GM23338 (cell line): ENCODE measurements at regions not wholly inside any gene's neighbourhood (a gene's known extent, or its start where the extent isn't known, plus 50 kb on each side); places are given as distances from the start of the nearest gene placed in this dataset.

ENCODE experiments used
- ATAC-seq: fragments of 200-7000 bp; cut with Tn5 transposase; 3 replicates; pipeline ENCODE4 v1.9.1; 2020
- DNase-seq: peaks from one replicate; pipeline ENCODE4 v3.0.0-alpha.2; 2015; ENCODE audit warnings: low spot score
- H2AFZ ChIP-seq: fragments of 200-600 bp; sonication (generic); 2 replicates; pipeline ENCODE4 v1.8.0; 2016; ENCODE audit warnings: antibody characterized with exemption, mild to moderate bottlenecking, moderate library complexity
- H3F3A ChIP-seq: fragments of 200-600 bp; sonication (generic); replicated peaks from 2 replicates; pipeline ENCODE4 v1.8.0; 2017; ENCODE audit warnings: antibody characterized with exemption, mixed run types, low read depth
- H3K27ac ChIP-seq: fragments of 200-600 bp; sonication (generic); 2 replicates; pipeline ENCODE4 v1.6.1; 2016; ENCODE audit warnings: low read depth
- H3K27me3 ChIP-seq: fragments of 200-600 bp; sonication (generic); 2 replicates; pipeline ENCODE4 v1.8.0; 2016; ENCODE audit warnings: mild to moderate bottlenecking, mixed run types, moderate library complexity; ENCODE audit not compliant: insufficient read depth
- H3K36me3 ChIP-seq: fragments of 200-600 bp; sonication (generic); 2 replicates; pipeline ENCODE4 v1.8.0; 2016; ENCODE audit warnings: mild to moderate bottlenecking; ENCODE audit not compliant: insufficient read depth
- H3K4me1 ChIP-seq: fragments of 200-600 bp; sonication (generic); 2 replicates; pipeline ENCODE4 v1.8.0; 2016; ENCODE audit warnings: mild to moderate bottlenecking, moderate library complexity; ENCODE audit not compliant: insufficient read depth
- H3K4me2 ChIP-seq: fragments of 200-600 bp; sonication (generic); 2 replicates; pipeline ENCODE4 v1.7.1; 2017; ENCODE audit warnings: mixed run types
- H3K4me3 ChIP-seq: fragments of 200-600 bp; sonication (generic); 2 replicates; pipeline ENCODE4 v1.6.1; 2016; ENCODE audit warnings: mixed run types
- H3K79me2 ChIP-seq: fragments of 200-600 bp; sonication (generic); replicated peaks from 2 replicates; pipeline ENCODE4 v1.8.0; 2017; ENCODE audit warnings: mild to moderate bottlenecking; ENCODE audit not compliant: insufficient read depth
- H3K9me2 ChIP-seq: fragments of 200-600 bp; sonication (generic); 2 replicates; pipeline ENCODE4 v1.8.0; 2017; ENCODE audit not compliant: insufficient read depth
- H4K20me1 ChIP-seq: fragments of 200-600 bp; sonication (generic); replicated peaks from 2 replicates; pipeline ENCODE4 v1.8.0; 2017; ENCODE audit warnings: mild to moderate bottlenecking; ENCODE audit not compliant: insufficient read depth
- H3K27ac Mint-ChIP-seq: 2 replicates; pipeline ENCODE4 v1.8.0; 2020; ENCODE audit warnings: inconsistent platforms, mild to moderate bottlenecking, moderate library complexity, mixed read lengths
- H3K27me3 Mint-ChIP-seq: 3 replicates; pipeline ENCODE4 v1.8.0; 2022; ENCODE audit warnings: low read depth, mild to moderate bottlenecking, moderate library complexity, mixed read lengths, inconsistent platforms; ENCODE audit not compliant: insufficient read depth, poor library complexity
- H3K36me3 Mint-ChIP-seq: 3 replicates; pipeline ENCODE4 v1.8.0; 2021; ENCODE audit warnings: low read depth, mild to moderate bottlenecking, inconsistent platforms, moderate library complexity, mixed read lengths
- H3K4me1 Mint-ChIP-seq: 3 replicates; pipeline ENCODE4 v1.8.0; 2020; ENCODE audit warnings: mild to moderate bottlenecking, inconsistent platforms, mixed read lengths
- H3K4me3 Mint-ChIP-seq: 3 replicates; pipeline ENCODE4 v1.8.0; 2021; ENCODE audit warnings: moderate library complexity, mild to moderate bottlenecking, inconsistent platforms, mixed read lengths
- H3K9me3 Mint-ChIP-seq: 3 replicates; pipeline ENCODE4 v1.8.0; 2020; ENCODE audit warnings: moderate library complexity, mild to moderate bottlenecking, inconsistent platforms, mixed read lengths
- CREB1 ChIP-seq: fragments of 250-450 bp; sonication (Bioruptor Pico); IDR thresholded peaks from 2 replicates; pipeline ENCODE4 v1.5.0; 2020; ENCODE audit warnings: low read depth, mild to moderate bottlenecking, moderate library complexity
- EZH2 ChIP-seq: fragments of 200-600 bp; sonication (generic); IDR thresholded peaks from one replicate; pipeline ENCODE4 v1.8.0; 2017; ENCODE audit warnings: antibody characterized with exemption, mild to moderate bottlenecking, low read depth; ENCODE audit not compliant: unreplicated experiment
- JUNB ChIP-seq: IDR thresholded peaks from one replicate; pipeline ENCODE4 v1.6.1; 2016; ENCODE audit warnings: antibody characterized with exemption; ENCODE audit not compliant: unreplicated experiment
- ZNF331 ChIP-seq: fragments of 250-450 bp; sonication (Bioruptor Pico); IDR thresholded peaks from 2 replicates; pipeline ENCODE4 v1.5.0; 2020; ENCODE audit warnings: low read depth, mild to moderate bottlenecking, moderate library complexity
- TF ChIP-seq, protein P1 (sequence below): fragments of 250-450 bp; sonication (Bioruptor Pico); IDR thresholded peaks from 2 replicates; pipeline ENCODE4 v1.5.0; 2020; ENCODE audit warnings: mild to moderate bottlenecking, moderate library complexity

DNA sequence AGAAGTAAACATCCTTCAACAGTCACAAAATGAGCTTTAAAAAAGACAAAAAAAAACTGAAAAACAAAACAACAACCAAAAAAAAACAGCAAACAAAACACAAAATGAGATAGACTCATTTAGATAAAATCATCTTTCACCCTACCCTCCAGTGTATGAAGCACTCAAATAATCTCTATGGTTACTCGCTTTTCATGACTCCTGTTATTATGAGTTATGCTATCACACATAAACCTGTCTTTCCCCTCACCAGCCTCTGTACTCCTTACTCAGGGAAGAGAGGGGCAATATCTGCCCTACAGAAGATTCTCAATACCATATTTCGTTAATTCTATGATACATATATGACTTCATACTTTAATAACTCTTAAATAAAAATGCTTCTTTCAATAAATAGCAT is 158.2 kb downstream of the TPBG start:
- Histone ChIP-seq H3K36me3 (no peaks in the 10 kb centered on the region), H3K4me3 (no peak overlapping the region), H3F3A (no peaks in the 10 kb centered on the region), H3K4me2 (no peak overlapping the region), H3K4me1 (no peaks in the 10 kb centered on the region), H3K27me3 (no peaks in the 10 kb centered on the region), H2AFZ (no peak overlapping the region), H3K79me2 (no peaks in the 10 kb centered on the region), H4K20me1 (no peaks in the 10 kb centered on the region), H3K27ac (no peak overlapping the region), H3K9me2 (no peaks in the 10 kb centered on the region)
- H3K4me1 Mint-ChIP-seq, result no peaks in the 10 kb centered on the region; the same call in 2 of the 3 replicates
- ATAC-seq (no peak), DNase-seq (no peak)
- H3K4me3 Mint-ChIP-seq, result no peak overlapping the region
- peaks cover 4% of the 10 kb centered on the region; the same call in 1 of the 3 replicates for H3K36me3 Mint-ChIP-seq
- TF ChIP-seq, protein P1, sequence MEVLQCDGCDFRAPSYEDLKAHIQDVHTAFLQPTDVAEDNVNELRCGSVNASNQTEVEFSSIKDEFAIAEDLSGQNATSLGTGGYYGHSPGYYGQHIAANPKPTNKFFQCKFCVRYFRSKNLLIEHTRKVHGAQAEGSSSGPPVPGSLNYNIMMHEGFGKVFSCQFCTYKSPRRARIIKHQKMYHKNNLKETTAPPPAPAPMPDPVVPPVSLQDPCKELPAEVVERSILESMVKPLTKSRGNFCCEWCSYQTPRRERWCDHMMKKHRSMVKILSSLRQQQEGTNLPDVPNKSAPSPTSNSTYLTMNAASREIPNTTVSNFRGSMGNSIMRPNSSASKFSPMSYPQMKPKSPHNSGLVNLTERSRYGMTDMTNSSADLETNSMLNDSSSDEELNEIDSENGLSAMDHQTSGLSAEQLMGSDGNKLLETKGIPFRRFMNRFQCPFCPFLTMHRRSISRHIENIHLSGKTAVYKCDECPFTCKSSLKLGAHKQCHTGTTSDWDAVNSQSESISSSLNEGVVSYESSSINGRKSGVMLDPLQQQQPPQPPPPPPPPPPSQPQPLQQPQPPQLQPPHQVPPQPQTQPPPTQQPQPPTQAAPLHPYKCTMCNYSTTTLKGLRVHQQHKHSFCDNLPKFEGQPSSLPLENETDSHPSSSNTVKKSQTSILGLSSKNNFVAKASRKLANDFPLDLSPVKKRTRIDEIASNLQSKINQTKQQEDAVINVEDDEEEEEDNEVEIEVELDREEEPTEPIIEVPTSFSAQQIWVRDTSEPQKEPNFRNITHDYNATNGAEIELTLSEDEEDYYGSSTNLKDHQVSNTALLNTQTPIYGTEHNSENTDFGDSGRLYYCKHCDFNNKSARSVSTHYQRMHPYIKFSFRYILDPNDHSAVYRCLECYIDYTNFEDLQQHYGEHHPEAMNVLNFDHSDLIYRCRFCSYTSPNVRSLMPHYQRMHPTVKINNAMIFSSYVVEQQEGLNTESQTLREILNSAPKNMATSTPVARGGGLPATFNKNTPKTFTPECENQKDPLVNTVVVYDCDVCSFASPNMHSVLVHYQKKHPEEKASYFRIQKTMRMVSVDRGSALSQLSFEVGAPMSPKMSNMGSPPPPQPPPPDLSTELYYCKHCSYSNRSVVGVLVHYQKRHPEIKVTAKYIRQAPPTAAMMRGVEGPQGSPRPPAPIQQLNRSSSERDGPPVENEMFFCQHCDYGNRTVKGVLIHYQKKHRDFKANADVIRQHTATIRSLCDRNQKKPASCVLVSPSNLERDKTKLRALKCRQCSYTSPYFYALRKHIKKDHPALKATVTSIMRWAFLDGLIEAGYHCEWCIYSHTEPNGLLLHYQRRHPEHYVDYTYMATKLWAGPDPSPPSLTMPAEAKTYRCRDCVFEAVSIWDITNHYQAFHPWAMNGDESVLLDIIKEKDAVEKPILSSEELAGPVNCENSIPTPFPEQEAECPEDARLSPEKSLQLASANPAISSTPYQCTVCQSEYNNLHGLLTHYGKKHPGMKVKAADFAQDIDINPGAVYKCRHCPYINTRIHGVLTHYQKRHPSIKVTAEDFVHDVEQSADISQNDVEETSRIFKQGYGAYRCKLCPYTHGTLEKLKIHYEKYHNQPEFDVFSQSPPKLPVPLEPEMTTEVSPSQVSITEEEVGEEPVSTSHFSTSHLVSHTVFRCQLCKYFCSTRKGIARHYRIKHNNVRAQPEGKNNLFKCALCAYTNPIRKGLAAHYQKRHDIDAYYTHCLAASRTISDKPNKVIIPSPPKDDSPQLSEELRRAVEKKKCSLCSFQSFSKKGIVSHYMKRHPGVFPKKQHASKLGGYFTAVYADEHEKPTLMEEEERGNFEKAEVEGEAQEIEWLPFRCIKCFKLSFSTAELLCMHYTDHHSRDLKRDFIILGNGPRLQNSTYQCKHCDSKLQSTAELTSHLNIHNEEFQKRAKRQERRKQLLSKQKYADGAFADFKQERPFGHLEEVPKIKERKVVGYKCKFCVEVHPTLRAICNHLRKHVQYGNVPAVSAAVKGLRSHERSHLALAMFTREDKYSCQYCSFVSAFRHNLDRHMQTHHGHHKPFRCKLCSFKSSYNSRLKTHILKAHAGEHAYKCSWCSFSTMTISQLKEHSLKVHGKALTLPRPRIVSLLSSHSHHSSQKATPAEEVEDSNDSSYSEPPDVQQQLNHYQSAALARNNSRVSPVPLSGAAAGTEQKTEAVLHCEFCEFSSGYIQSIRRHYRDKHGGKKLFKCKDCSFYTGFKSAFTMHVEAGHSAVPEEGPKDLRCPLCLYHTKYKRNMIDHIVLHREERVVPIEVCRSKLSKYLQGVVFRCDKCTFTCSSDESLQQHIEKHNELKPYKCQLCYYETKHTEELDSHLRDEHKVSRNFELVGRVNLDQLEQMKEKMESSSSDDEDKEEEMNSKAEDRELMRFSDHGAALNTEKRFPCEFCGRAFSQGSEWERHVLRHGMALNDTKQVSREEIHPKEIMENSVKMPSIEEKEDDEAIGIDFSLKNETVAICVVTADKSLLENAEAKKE (CRISPR knock-in tag), result no peak
- no peak for TF ChIP-seq ZNF331 (CRISPR knock-in tag)
- TF ChIP-seq JUNB, result no peak
- no peak for TF ChIP-seq EZH2
- no peak for TF ChIP-seq CREB1 (CRISPR knock-in tag)
- H3K9me3 Mint-ChIP-seq, result peaks cover 16% of the 10 kb centered on the region
- H3K27me3 Mint-ChIP-seq, result peaks cover 5% of the 10 kb centered on the region
- no peak overlapping the region for H3K27ac Mint-ChIP-seq

- no peaks in the 10 kb centered on the region for H3K36me3 Mint-ChIP-seq
- Histone ChIP-seq H3K4me1 (no peaks in the 10 kb centered on the region), H3K4me3 (no peak overlapping the region), H2AFZ (peak overlapping the region; percentile 48), H4K20me1 (no peaks in the 10 kb centered on the region), H3K79me2 (no peaks in the 10 kb centered on the region), H3K27ac (no peak overlapping the region), H3K27me3 (no peaks in the 10 kb centered on the region), H3K4me2 (no peak overlapping the region), H3K9me2 (no peaks in the 10 kb centered on the region), H3K36me3 (no peaks in the 10 kb centered on the region), H3F3A (no peaks in the 10 kb centered on the region)
- H3K27me3 Mint-ChIP-seq, result peaks cover 5% of the 10 kb centered on the region
- peaks cover 3% of the 10 kb centered on the region; the same call in 2 of the 3 replicates for H3K4me1 Mint-ChIP-seq
- DNase-seq (no peak), ATAC-seq (no peak)
- no peak overlapping the region for H3K27ac Mint-ChIP-seq
- no peak overlapping the region for H3K4me3 Mint-ChIP-seq
- H3K9me3 Mint-ChIP-seq, result no peaks in the 10 kb centered on the region
- TF ChIP-seq, protein P1 (CRISPR knock-in tag), result no peak
Observed at GRCh38 chr6:82524031-82524430, 160.4 kb downstream of the TPBG start.
